Superior temporal gyrus (tissue), 1 donor: ENCODE measurements at regions not wholly inside any gene's neighbourhood (a gene's known extent, or its start where the extent isn't known, plus 50 kb on each side); places are given as distances from the start of the nearest gene placed in this dataset.

ENCODE experiments used
- DNase-seq: peaks from one replicate; pipeline ENCODE4 v3.0.0-alpha.2; 2016; ENCODE audit errors: extremely low spot score

DNA sequence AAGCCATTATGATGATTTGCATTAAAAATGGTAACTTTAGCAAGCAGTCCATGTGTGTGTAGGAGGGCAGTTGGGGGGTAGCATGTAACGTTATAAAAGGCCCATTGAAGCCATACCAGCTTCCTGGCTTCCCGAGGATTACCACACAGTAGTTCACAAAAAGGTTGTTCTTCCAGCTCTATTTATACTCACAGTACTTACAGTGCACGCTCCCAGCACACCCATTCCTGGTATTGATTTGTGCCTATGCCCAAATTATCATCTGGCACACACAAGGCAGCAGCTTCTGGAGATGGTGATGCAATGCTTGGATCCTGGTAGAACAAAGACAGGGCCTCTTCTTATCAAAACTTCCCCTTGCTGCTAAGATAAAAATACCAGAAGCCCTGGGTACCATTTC lies 436.8 kb downstream of the HAO1 start:
- DNase-seq, result no peak

DNA sequence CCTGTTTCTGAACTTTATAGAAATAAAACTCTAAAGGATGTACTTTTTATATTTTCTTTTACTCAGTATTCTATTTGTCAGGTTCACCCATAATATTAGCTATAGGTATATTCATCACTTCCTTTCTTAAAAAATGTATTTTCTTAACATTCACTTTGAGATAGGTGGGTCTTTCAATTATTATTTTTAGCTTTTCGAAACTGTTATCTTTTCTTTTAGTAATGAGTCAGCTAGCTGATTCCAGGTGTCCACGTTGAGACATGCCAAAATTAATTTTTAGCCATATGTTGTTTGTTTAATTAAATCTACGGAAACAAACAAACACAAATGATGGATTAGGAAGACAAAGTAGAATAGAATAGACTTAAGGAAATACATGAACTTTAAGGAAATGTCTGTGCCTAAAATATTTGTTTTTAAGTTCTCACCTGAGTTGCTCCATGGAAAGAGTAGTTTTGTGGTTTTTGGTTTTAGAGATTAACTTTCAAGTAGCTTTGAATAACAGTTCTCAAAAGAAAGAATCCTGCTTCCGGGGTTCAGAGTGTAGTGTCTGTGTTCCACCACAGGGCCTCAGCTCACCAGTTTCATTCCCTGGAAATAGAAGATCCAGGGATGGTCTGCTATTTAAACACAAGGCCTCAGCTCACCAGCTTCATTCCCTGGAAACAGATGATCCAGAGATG lies 435.0 kb downstream of the HAO1 start:
- no peak for DNase-seq

DNA sequence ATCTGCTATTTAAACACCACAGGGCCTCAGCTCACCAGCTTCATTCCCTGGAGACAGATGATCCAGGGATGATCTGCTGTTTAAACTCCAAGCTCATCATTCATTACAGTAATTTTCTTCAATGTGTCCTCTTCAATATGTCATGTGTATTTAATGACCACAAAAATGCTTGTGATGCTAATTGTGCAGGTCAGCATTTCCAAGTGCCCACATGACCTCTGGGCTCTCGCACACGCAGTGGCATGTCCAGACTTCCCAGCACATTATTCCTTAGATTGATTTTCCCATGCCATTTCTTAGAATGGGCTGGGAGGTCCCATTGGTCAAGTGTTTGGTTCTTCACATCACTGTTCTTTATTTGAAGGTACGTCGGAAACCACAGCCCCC lies 434.4 kb downstream of the HAO1 start:
- DNase-seq, result no peak

DNA sequence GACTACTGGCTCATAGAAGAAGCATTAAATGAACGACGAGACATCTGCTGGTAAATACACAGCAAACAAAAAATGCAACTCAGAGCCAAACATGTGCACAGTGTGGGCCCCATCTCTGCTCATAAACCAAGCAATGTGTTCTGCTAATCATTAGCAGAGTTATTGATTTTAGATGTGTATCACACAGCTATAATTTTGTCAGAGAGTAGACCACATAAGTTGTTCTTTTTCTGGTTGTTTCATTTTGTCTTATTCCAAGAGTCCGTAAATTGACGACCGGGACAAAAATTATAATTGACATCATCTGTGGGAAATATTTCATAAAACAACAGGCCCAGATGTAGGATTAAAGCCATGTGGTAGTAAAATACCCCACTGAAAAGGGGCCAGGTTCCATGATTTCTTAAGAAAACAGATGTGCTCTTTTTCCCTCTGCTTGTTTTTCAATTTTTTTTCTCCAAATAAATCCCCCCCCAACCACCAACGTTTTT lies 423.6 kb downstream of the HAO1 start:
- no peak for DNase-seq

DNA sequence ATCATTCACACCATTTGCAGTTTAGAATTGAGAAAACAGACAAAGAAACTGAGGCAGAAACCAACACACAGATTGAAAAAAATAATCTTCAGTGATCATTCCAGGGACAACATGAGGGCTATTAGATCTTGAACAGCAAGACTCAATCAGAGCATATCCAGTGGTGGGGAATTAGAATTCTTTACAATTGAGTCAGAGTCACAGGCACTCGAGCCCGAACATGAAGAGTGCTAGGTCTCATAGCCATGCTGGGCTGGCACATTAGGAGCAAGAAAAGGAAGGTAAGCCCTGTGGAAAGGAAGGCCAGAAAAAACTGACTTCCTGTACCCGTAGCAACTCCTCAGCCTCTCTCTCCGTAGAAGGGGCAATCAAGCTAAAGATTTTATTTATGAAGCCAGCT lies 419.9 kb downstream of the HAO1 start:
- DNase-seq, result no peak

DNA sequence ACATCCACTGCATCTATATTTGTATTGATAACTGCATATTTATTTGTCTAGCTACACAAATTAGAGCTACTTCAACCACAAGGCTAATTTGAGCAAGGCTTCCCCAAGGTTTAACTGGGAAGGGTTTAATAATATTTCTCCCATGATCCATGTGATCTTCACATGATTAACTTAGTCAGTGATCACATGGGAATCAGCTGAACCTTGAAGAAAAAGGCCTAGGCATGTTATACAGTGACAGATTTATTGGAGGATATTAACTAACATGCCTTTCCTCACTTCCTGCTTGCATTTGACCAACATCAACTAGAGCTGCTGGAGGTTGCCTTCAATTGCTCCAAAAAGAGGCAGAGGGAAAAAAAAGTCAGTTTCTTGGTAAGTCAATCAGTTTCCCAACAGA lies 417.0 kb downstream of the HAO1 start:
- no peak for DNase-seq

DNA sequence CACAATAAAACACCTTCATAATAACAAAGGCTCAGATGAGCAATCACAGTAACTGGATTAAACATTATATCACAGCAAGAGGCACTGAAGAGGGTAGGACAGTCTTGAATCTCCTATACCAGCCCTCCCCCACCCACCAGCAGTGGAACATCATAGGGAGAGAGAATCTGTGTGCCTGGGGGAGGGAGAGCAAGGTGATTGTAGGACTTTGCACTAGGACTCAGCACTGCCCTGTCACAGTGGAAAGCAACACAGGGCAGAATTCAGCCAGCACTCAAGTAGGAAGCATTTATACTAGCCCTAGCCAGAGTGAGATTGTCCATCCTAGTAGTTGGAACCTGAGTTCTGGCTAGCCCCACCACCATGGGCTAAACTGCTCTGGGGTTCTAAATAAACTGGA lies 400.2 kb downstream of the HAO1 start:
- DNase-seq, result no peak

DNA sequence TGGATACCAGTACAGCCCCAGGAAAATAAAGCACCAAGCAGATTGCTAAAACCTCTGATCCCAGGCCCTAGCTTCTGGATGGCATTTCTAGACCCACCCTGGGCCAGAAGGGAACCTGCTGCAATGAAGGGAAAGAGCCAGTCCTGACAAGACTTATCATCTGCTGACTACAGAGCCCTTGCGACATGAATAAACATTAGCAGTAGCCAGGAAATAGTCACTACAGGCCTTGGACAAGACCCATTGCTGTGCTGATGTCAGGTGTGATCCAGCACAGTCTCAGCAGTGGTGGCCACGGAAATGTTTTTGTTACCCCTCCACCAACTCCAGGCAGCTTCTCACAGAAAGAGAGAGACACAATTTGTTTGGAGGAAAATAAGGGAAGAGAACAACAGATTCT lies 399.3 kb downstream of the HAO1 start:
- DNase-seq, result no peak

DNA sequence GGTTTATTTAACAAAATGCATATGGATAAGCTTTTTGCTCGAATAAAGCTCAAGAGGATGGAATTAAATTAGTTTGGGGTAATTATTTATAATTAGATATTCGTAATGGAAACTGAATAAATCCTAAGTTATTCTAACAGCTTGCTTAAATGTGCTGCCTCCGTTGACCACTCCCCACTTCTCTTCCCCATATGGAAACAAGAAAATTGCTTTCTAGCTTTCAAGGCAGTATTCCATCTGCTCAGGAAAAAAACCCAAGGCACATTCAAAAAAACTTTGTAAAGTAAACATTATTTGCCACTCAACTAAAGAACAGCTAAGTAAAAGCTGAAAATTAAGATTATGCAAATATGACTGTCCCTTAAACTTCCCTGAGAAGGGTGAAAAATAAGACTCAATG lies 369.2 kb downstream of the HAO1 start:
- no peak for DNase-seq

DNA sequence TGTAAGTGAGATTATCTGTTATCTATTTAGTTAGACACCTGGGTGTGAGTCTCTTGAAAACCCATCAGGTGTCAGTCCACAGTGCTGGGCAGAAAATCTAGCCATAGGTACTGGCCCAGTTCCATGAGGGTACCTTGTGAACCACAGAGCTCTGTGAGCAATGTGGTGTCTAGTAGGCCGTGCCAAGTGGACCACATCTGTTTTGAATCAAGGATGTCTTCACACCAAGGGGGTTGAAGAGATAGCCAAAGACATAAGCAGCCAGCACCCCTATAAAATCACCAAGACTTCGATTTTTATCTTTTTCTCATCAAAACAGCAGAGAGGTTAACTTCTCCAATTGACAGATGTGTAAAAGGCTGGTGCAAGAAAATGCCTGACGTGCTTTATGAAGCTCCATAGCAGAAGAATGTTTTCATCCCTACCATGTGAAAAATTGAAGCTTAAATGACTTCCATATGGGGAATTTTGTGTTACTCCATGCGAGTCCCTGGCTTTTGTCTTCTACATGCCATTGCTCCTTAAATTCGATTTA lies 368.7 kb downstream of the HAO1 start:
- DNase-seq, result no peak

DNA sequence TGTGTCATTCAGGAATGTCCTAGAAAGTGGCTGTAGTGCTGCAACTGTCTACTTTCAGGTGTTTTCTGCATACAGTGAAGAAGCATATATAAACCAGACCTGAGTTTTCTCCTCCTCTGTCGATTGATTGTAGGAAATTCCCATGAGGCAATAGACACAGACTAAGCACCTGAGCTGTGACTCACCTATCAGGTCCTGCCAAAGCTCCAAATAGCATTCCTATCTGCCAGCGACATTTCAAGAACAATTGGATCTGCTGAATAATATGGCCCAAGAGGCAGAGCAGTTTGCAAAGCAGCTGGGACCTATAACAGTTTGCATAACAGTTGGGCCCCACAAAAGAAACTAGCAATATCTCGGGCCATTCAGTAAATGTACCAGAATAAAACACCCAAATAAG lies 360.4 kb downstream of the HAO1 start:
- DNase-seq, result no peak

DNA sequence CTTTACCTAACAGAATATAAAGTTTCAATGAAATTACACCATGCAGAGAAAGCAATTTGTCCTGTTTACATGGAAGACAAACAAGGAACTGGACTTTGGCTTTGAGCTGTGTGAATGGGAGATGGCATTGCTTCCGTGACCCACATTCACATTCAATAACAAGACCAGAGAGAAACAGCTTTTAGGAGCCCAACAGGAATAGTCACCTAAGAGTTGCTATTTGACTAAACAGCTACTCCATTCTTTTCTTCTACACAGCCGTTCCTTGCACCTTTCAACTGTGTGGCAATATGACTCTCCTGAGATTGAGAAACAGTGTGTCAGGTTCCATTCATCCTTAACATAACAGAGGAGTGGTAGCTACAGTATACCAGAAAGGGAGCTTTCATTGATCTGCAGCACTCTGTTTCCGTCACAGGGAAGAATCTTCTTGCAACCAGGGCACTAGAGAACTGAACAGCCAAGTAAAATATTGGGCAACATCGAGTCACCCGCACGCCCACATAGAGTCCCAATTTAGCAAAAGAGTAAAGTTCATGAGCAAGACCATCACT lies 355.1 kb downstream of the HAO1 start:
- DNase-seq, result no peak

DNA sequence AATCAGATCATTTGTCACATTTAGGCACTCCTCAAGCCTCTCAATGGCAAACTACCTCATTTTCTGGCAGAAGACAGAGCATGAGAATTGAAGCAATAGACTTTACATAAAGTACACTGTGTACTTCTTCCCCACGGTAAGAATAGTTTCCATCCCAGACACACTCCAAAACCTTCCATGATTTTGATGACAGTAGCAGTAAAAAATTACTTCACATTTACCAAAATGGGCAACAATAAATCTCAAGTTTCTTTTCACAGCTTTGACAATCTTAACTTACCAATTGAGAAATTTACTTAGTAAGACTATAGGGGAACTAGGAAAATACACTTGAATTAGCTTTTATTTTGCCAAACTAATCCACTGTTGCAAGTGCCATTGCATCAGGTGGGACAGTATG lies 353.8 kb downstream of the HAO1 start:
- no peak for DNase-seq

DNA sequence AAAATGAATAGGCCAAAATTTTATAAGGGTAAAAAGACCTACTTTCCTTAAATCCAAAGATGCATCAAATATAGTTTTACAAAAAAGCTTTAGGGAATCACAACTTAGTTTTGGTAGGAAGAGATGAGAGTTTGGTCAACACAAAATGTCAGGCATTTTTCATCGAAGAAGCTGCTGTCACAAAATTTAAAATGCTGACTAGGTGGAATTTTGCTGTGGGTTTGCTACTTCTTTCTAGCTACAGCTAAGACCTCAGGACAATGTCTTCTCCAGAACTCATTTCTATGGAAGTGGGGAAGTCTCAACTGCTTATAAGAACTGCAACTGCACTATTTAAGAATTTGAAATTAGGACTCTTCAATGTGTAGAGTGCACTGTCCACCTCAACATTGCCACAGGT lies 351.1 kb downstream of the HAO1 start:
- DNase-seq, result no peak

DNA sequence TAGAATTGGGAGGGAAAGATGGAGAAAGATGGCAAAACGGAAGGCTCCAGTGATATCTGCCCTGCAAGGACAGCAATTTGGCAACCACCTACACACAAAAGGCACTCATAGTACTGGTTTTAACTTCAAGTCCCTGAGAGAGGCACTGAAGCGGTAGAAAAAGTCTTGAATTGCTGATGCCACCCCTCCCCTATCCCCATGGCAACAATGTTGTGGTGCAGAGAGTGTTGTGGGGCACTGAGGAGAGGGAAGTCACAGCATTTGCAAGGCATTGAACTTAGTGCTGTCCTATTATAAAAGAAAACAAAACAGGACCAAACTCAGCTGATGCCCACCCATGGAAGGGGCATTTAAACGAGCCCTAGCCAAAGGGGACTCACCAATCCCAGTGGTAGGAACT lies 343.7 kb downstream of the HAO1 start:
- DNase-seq, result no peak

DNA sequence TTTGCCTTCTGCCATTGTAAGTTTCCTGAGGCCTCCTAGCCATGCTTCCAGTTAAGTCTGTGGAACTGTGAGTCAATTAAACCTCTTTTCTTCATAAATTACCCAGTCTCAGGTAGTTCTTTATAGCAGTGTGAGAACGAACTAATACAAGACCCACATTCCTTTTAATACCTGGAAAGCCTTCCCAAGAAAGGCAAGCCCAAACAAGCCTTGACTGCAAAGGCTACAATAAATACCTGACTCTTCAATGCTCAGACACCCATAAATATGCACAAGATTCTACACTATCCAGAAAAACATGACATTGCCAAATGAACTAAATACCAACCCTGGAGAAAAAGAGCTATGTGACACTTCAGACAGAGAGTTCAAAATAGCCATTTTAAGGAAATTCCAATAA lies 338.8 kb downstream of the HAO1 start:
- no peak for DNase-seq

DNA sequence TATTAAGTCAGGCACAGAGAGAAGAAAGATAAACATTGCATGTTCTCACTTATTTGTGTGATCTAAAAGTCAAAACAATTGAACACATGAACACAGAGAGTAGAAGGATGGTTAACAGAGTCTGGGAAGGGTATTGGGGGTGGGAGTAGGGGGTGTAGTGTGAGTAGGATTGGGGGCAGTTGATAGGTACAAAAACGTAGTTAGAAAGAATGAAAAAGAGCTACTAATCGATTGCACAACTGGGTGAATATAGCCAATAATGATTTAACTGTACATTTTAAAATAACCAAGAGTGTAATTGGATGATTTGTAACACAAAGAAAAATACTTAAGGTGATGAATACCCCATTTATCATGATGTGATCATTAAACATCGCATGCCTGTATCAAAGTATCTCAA lies 333.3 kb downstream of the HAO1 start:
- no peak for DNase-seq

DNA sequence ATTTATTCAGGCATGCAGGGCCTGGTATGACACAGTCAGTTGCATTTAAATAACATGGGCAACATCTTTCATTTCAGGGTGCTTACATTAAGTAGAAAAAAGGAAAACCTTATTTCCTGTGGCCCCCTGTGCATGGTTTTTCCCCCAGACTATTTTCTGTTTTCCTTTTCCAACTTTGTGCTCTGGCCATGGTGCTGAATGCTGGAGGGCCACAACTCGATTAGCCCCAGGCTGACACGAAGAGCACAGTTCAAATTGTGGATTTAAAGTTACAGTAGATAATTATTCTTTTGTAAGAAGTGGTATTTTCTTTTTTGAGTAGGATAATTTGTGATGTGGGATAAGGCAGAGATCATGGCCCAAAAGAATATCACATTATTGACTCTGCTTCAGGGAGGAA lies 332.0 kb downstream of the HAO1 start:
- no peak for DNase-seq

DNA sequence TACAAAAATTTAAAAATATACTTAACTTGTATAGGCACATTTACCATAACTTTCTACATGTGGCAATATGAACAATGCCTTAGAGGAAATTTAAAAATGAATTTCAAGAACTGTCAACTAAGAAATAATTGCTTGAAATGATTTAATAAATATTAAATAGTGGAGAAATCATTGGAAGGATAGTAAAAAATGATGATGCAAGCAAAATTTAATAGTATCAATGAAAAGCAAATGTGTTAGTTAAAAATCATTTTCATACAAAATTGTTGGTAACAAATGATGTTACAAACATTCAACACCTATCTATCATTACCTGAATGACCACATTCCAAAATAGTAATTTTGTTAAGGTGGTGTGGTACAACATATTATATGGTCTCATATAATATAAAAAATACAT lies 331.0 kb downstream of the HAO1 start:
- no peak for DNase-seq

DNA sequence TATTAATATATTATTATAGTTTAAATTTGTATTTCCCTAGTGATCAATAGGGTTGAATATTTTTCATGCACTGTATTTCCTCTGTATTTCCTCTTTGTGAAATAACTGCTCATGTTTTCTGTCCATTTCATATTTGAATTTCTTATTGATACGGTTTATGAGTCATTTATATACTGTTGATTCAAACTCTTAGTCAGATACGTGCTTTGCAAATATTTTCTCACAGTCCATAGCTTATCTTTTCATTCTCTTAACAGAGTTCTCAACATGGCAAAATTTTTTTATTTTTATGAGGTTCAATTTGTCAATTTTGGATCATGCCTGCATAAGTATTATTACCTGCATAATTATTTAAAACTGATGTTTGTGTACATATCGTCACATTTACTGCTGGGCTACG lies 329.6 kb downstream of the HAO1 start:
- DNase-seq, result no peak

DNA sequence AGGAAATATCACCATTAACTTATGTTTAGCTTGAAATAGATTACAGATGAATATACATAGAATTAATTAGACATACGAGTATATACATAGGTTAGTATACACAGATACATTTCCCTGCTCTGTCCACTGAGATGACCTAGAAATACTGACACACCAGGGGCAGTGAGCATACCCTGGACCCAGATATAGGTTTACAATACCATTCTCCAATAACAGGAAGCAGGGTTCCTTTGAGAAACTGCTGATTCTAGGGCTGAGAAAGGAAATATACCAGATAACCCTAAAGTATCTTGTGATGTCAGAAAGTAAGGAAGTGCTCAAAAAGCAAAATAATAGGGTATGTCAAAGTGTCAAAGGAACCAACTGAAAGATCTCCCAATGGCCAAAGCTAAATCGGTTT lies 322.5 kb downstream of the HAO1 start:
- DNase-seq, result no peak

DNA sequence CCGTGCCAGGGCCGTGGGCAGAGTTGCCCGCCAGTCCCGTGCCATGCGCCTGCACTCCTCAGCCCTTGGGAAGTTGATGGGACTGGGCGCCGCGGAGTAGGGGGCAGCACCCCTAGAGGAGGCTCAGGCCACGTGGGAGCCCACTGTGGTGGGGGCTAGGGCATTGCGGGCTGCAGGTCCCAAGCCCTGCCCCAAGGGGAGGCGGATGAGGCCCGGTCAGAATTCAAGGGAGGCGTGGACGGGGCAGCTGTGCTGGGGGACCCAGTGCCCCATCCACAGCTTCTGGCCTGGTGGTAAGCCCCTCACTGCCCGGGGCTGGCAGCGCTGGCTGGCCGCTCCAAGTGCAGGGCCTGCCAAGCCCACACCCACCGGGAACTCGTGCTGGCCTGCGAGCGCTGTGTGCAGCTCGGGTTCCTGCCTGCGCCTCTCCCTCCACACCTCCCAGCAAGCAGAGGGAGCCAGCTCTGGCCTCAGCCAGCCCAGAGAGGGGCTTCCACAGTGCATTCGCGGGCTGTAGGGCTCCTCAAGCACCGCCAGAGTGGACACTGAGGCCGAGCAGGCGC lies 317.8 kb downstream of the HAO1 start:
- DNase-seq, result no peak

DNA sequence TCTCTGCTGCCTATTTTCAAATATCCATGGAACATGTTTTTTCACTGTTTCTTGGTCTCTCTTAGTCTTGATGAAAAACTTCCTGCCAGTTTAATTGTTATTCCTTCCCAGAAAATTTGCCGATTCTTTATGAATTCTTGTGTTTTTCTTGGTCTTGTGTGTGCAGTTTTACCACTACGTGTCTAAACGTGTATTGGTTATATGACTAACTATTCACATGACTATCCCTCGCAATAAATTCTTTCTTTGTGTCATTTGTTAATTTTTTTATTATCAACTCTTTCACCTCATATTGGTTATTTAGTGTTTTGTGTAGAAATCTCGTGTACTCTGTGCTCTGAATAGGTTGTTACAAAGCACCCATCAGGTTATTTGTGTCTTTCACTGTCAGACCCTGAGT lies 315.4 kb downstream of the HAO1 start:
- no peak for DNase-seq
